Right cardiac atrium (tissue), 5 donors: ENCODE measurements at regions not wholly inside any gene's neighbourhood (a gene's known extent, or its start where the extent isn't known, plus 50 kb on each side); places are given as distances from the start of the nearest gene placed in this dataset.

ENCODE experiments used
- ATAC-seq, 2 donors: fragments of 200-7000 bp; cut with Tn5 transposase; one replicate each; pipeline versions ENCODE4 v1.8.0 to v1.9.1; 2020; ENCODE audit warnings: moderate library complexity in 2 of 2, mild to moderate bottlenecking in 1 of 2
- DNase-seq, 3 donors: peaks; one replicate each; pipeline ENCODE4 v3.0.0-alpha.2; 2020
- H3K27ac ChIP-seq: one replicate; pipeline ENCODE4 v1.5.1; 2013; ENCODE audit warnings: mild to moderate bottlenecking, low read length, control low read depth, moderate library complexity
- H3K27me3 ChIP-seq: one replicate; pipeline ENCODE4 v1.6.1; 2013; ENCODE audit not compliant: control insufficient read depth, insufficient read depth
- H3K4me1 ChIP-seq: one replicate; pipeline ENCODE4 v1.6.1; 2013; ENCODE audit warnings: low read length; ENCODE audit not compliant: control insufficient read depth, insufficient read depth
- H3K4me3 ChIP-seq: one replicate; pipeline ENCODE4 v1.5.1; 2013; ENCODE audit warnings: low read length, control low read depth
- H3K9me3 ChIP-seq: one replicate; pipeline ENCODE4 v1.6.1; 2013; ENCODE audit warnings: low read length; ENCODE audit not compliant: control insufficient read depth
- WGBS: extraction: QIAGEN DNeasy Blood & Tissue Kit; methylation state at CpG from one replicate; pipeline ENCODE4 v1.1.7; 2013; 5-methylcytosine and 5-hydroxymethylcytosine counted together
- intact Hi-C, 4 donors: fragments of 100-400 bp; cut with DNase I; formaldehyde crosslinking; loops; one replicate each; pipeline versions ENCODE4 v1.11.0 to v1.14.0; 2022 to 2023
- donor health status: healthy with polysubstance abuse.
- donor health status: DM: no; HTN: yes; CAD: no.
- donor health status: DM: no; HTN: no; CAD: no.
- donor health status: DM: no; HTN: yes; CAD: no; lungs with severe emphysema.
- donor health status: DM: yes; HTN: yes; CAD: no.

DNA sequence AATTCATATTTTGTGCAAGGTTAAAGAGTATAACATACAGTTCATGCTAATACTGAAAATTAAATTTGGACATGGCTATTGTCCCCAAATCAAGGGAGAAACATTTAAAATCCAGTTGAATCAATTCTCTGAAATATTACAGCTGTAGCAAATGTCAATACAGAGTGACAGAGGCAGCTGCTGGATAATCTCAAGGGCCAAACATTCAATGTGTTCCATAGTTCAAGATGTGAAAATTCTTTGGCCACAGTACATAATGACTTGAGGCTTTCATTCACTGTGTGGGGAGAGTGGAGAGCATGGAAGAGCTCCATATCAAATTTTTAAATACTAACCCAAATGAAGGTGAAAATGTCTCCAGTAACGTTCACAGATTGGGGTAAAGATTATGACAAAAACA lies 1192.8 kb upstream of the CADM2 start:
- ATAC-seq (no peak), DNase-seq (no peak)
- Histone ChIP-seq H3K27me3 (no peaks in the 10 kb centered on the region), H3K9me3 (no peaks in the 10 kb centered on the region), H3K27ac (no peak overlapping the region), H3K4me1 (no peaks in the 10 kb centered on the region), H3K4me3 (no peak overlapping the region)
- intact Hi-C loops = no loop called here
- 68% methylated on average over 1 of the region's 1 CpG for WGBS

GRCh38 chr3:83769791-83770663 lies 1188.8 kb upstream of the CADM2 start:
- intact Hi-C loops = no loop called here
- WGBS = 83% methylated on average over 17 of the region's 17 CpGs
- ATAC-seq = no peak

DNA sequence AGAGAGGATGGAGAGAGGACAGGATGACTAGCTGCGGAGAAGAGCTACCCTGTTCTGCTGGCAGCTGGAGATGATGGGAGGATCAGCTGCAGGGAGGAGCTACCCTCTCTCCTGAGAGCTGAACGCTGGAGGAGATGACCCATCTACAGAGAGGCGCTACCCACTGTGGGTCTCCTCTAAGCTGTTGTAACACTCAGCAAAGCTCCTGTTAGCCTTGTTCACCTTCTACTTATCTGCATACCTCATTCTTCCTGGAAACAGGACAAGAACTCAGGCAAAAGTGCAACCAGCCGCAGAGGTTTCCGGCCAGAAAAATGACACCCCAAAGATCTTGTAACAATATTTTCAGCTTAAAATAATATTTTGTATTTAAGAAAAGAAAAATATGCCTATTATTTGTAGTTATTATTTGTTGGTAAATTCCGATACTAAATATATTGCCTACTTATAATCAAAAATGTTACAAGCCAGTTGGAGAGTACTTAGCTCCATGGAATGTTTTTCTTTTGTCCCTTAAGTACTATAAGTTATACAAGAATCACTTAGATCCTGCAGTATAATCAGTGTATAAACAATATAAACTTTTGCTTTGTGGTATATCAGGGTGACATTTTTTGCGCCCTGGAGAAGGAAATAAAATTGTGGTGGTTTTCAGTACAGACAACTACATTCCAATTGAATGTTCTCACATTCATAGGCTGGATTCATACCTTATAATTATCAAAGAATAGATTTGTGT lies 1188.0 kb upstream of the CADM2 start:
- H3K27me3 ChIP-seq = no peaks in the 10 kb centered on the region
- WGBS = 89% methylated on average over 7 of the region's 7 CpGs
- no peaks in the 10 kb centered on the region for H3K9me3 ChIP-seq
- H3K27ac ChIP-seq = no peak overlapping the region
- intact Hi-C loops = no loop called here
- no peak for DNase-seq
- no peak for ATAC-seq
- H3K4me3 ChIP-seq = no peak overlapping the region
- H3K4me1 ChIP-seq = no peaks in the 10 kb centered on the region

More at GRCh38 chr3:83769791-83770663, 1188.8 kb upstream of the CADM2 start:
- H3K9me3 ChIP-seq = no peaks in the 10 kb centered on the region
- no peaks in the 10 kb centered on the region for H3K27me3 ChIP-seq
- peak in 1 of 3 donors; percentile 23 for DNase-seq
- no peak overlapping the region for H3K27ac ChIP-seq
- no peak overlapping the region for H3K4me3 ChIP-seq
- H3K4me1 ChIP-seq = no peaks in the 10 kb centered on the region

- DNase-seq = no peak
- 81% methylated on average over 2 of the region's 2 CpGs for WGBS
- H3K4me3 ChIP-seq = no peak overlapping the region
- no peaks in the 10 kb centered on the region for H3K4me1 ChIP-seq
- ATAC-seq = no peak
- no peaks in the 10 kb centered on the region for H3K9me3 ChIP-seq
- no peak overlapping the region for H3K27ac ChIP-seq
- H3K27me3 ChIP-seq = no peaks in the 10 kb centered on the region
- intact Hi-C loops = no loop called here
These were observed 1156.0 kb upstream of the CADM2 start for GRCh38 chr3:83802801-83803200.

GRCh38 chr3:83807511-83807910 lies 1151.3 kb upstream of the CADM2 start:
- no peak overlapping the region for H3K27ac ChIP-seq
- no peak overlapping the region for H3K4me3 ChIP-seq
- 74% methylated on average over 3 of the region's 3 CpGs for WGBS
- ATAC-seq = no peak
- H3K4me1 ChIP-seq = no peaks in the 10 kb centered on the region
- no peak for DNase-seq
- H3K9me3 ChIP-seq = no peaks in the 10 kb centered on the region
- intact Hi-C loops = no loop called here
- no peaks in the 10 kb centered on the region for H3K27me3 ChIP-seq

DNA sequence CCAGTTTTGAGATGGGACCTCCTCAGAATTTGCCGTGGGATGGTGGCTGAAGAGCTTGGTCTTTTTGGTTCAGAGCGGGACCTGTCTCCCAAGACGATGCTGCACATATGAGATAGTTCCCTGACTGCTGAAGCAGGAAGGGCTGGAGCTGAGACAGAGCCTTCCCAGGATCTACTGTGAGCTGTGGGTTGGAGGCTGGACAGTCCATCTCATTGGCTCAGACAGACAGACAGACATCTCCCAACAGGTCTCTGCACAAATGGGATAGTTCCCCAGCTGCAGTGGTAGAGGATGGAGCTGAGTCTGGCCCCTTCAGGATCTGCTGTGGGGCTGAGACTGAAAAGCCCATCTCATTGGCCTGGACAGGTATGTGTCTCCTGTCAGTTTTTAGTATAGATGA lies 1145.6 kb upstream of the CADM2 start:
- H3K9me3 ChIP-seq = no peaks in the 10 kb centered on the region
- peak in 1 of 3 donors; percentile 12 for DNase-seq
- no peaks in the 10 kb centered on the region for H3K27me3 ChIP-seq
- no peak overlapping the region for H3K4me3 ChIP-seq
- WGBS = 88% methylated on average over 3 of the region's 3 CpGs
- H3K27ac ChIP-seq = no peak overlapping the region
- no peaks in the 10 kb centered on the region for H3K4me1 ChIP-seq
- intact Hi-C loops = no loop called here
- no peak for ATAC-seq

- WGBS = 90% methylated on average over 1 of the region's 1 CpG
- Histone ChIP-seq H3K27me3 (no peaks in the 10 kb centered on the region), H3K9me3 (no peaks in the 10 kb centered on the region), H3K4me3 (no peak overlapping the region), H3K27ac (no peak overlapping the region), H3K4me1 (no peaks in the 10 kb centered on the region)
- DNase-seq (no peak), ATAC-seq (no peak)
- intact Hi-C loops = no loop called here
These were observed 1142.1 kb upstream of the CADM2 start for GRCh38 chr3:83816653-83817052.

GRCh38 chr3:83821506-83821905 lies 1137.3 kb upstream of the CADM2 start:
- H3K9me3 ChIP-seq = no peaks in the 10 kb centered on the region
- H3K4me3 ChIP-seq = no peak overlapping the region
- intact Hi-C loops = no loop called here
- WGBS = 83% methylated on average over 8 of the region's 8 CpGs
- H3K27me3 ChIP-seq = no peaks in the 10 kb centered on the region
- H3K4me1 ChIP-seq = no peaks in the 10 kb centered on the region
- no peak overlapping the region for H3K27ac ChIP-seq
- ATAC-seq (no peak), DNase-seq (peak in 1 of 3 donors; percentile 37)

DNA sequence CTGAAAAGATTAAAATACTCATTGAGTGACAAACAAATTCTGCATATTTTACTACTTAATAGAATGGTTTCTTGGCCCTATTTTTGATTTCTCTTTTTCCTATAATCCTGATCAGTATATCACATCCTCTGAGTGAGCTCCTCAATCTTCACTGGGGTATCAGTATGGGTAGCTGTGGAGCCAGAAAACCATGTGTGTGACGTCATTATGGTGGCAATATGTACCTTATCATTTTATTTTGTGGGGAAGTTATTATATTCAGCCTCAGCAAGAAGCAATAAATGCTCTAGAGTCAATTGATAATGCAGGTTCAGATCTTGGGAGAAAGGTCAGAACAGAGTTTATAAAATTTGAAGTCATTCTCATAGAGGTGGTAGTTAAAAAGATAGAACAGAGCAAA lies 1135.7 kb upstream of the CADM2 start:
- DNase-seq (no peak), ATAC-seq (no peak)
- 32% methylated on average over 1 of the region's 1 CpG for WGBS
- intact Hi-C loops = no loop called here
- Histone ChIP-seq H3K4me1 (no peaks in the 10 kb centered on the region), H3K9me3 (no peaks in the 10 kb centered on the region), H3K27me3 (no peaks in the 10 kb centered on the region), H3K4me3 (no peak overlapping the region), H3K27ac (no peak overlapping the region)

DNA sequence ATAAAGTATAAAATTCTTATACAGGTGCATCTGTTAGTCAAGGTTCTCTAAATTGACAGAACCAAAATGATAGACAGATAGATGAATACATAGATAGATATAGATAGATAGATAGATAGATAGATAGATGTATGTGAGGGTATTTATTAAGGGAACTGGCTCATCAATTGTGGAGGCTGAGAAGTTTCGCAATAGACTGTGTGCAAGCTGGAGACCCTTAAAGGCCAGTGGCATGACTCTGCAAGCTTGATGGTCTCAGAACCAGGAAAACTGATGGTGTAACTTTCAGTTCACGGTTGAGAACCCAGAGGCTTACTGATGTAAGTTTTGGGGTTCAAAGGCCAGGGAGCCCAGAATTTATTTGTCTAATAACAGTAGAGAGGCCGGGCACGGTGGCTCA lies 1123.7 kb upstream of the CADM2 start:
- intact Hi-C loops = no loop called here
- Histone ChIP-seq H3K4me1 (no peaks in the 10 kb centered on the region), H3K9me3 (no peaks in the 10 kb centered on the region), H3K27me3 (no peaks in the 10 kb centered on the region), H3K27ac (no peak overlapping the region), H3K4me3 (no peak overlapping the region)
- ATAC-seq = no peak
- 91% methylated on average over 4 of the region's 4 CpGs for WGBS
- DNase-seq = no peak

- H3K4me1 ChIP-seq = no peaks in the 10 kb centered on the region
- DNase-seq (no peak), ATAC-seq (no peak)
- intact Hi-C loops = no loop called here
- H3K9me3 ChIP-seq = no peaks in the 10 kb centered on the region
- 54% methylated on average over 1 of the region's 1 CpG for WGBS
- no peaks in the 10 kb centered on the region for H3K27me3 ChIP-seq
- no peak overlapping the region for H3K4me3 ChIP-seq
- no peak overlapping the region for H3K27ac ChIP-seq
These were observed 1116.3 kb upstream of the CADM2 start for GRCh38 chr3:83842511-83842910.
